ENCODE measurements at regions not wholly inside any gene's neighbourhood (a gene's known extent, or its start where the extent isn't known, plus 50 kb on each side); places are given as distances from the start of the nearest gene placed in this dataset.

- no peak for ATAC-seq
- H3K4me1 ChIP-seq = no peaks in the 10 kb centered on the region
- H3K27ac ChIP-seq = no peak overlapping the region
- no peaks in the 10 kb centered on the region for H3K36me3 ChIP-seq
- intact Hi-C loops (cut with DNase I) = no loop called here
- no peaks in the 10 kb centered on the region for H3K27me3 ChIP-seq (ENCODE audit: low read depth)
- no peaks in the 10 kb centered on the region for H3K9me3 ChIP-seq
- DNase-seq = no peak
- TF ChIP-seq, protein P1, sequence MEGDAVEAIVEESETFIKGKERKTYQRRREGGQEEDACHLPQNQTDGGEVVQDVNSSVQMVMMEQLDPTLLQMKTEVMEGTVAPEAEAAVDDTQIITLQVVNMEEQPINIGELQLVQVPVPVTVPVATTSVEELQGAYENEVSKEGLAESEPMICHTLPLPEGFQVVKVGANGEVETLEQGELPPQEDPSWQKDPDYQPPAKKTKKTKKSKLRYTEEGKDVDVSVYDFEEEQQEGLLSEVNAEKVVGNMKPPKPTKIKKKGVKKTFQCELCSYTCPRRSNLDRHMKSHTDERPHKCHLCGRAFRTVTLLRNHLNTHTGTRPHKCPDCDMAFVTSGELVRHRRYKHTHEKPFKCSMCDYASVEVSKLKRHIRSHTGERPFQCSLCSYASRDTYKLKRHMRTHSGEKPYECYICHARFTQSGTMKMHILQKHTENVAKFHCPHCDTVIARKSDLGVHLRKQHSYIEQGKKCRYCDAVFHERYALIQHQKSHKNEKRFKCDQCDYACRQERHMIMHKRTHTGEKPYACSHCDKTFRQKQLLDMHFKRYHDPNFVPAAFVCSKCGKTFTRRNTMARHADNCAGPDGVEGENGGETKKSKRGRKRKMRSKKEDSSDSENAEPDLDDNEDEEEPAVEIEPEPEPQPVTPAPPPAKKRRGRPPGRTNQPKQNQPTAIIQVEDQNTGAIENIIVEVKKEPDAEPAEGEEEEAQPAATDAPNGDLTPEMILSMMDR (IDR thresholded peaks at IDR 0.05) = no peak
- no peak overlapping the region for H3K4me3 ChIP-seq
These were observed 74.8 kb upstream of the FOXN3 start for GRCh38 chr14:89491711-89492381.

DNA sequence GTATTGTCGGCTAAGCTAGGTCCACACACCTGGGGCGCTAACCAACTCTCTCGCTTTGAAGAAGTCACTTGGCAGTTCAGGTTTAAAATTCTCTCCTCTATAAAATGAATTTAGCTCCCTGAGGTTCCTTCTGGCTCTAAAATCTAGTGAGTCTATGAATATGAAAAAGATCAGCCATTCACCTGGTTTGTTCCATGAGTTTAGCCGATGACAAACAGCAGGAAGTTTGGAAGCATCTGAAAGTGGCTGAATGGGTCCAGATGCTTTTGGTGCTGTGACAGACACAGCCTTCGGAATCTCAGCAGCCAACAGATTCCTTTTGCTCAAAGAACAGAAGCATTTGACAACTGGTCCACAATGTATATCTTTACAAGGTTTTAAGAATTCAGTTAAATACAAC lies 73.4 kb upstream of the FOXN3 start:
- Histone ChIP-seq H3K27me3 (ENCODE audit: low read depth) (no peaks in the 10 kb centered on the region), H3K4me3 (no peak overlapping the region), H3K27ac (no peak overlapping the region), H3K36me3 (no peaks in the 10 kb centered on the region), H3K9me3 (no peaks in the 10 kb centered on the region), H3K4me1 (peaks cover 5% of the 10 kb centered on the region)
- no peak for ATAC-seq
- intact Hi-C loops (cut with DNase I) = no loop called here
- TF ChIP-seq, protein P1 (IDR thresholded peaks at IDR 0.05) = no peak
- no peak for DNase-seq

- no peaks in the 10 kb centered on the region for H3K9me3 ChIP-seq
- no peak overlapping the region for H3K27ac ChIP-seq
- no peak overlapping the region for H3K4me3 ChIP-seq
- intact Hi-C loops (cut with DNase I) = no loop called here
- DNase-seq = no peak
- no peaks in the 10 kb centered on the region for H3K36me3 ChIP-seq
- H3K27me3 ChIP-seq (ENCODE audit: low read depth) = no peaks in the 10 kb centered on the region
- ATAC-seq = no peak
- TF ChIP-seq, protein P1 (IDR thresholded peaks at IDR 0.05) = no peak
- peaks cover 9% of the 10 kb centered on the region for H3K4me1 ChIP-seq
These were observed 72.9 kb upstream of the FOXN3 start for GRCh38 chr14:89489761-89490437.

- ATAC-seq (no peak), DNase-seq (no peak)
- H3K27me3 ChIP-seq (ENCODE audit: low read depth) = no peaks in the 10 kb centered on the region
- peak overlapping the region; percentile 53 for H3K27ac ChIP-seq
- TF ChIP-seq, protein P1 (IDR thresholded peaks at IDR 0.05) = no peak
- H3K36me3 ChIP-seq = no peaks in the 10 kb centered on the region
- no peak overlapping the region for H3K4me3 ChIP-seq
- no peaks in the 10 kb centered on the region for H3K9me3 ChIP-seq
- intact Hi-C loops (cut with DNase I) = no loop called here
- H3K4me1 ChIP-seq = peaks cover 9% of the 10 kb centered on the region
These were observed 69.9 kb upstream of the FOXN3 start for GRCh38 chr14:89486961-89487360.

- H3K4me3 ChIP-seq = no peak overlapping the region
- DNase-seq = no peak
- TF ChIP-seq, protein P1 (IDR thresholded peaks at IDR 0.05) = no peak
- peaks cover 9% of the 10 kb centered on the region for H3K4me1 ChIP-seq
- no peaks in the 10 kb centered on the region for H3K9me3 ChIP-seq
- peak overlapping the region; percentile 53 for H3K27ac ChIP-seq
- H3K36me3 ChIP-seq = no peaks in the 10 kb centered on the region
- ATAC-seq = peak; percentile 40 to 51
- intact Hi-C loops (cut with DNase I) = no loop called here
- no peaks in the 10 kb centered on the region for H3K27me3 ChIP-seq (ENCODE audit: low read depth)
These were observed 69.5 kb upstream of the FOXN3 start for GRCh38 chr14:89486505-89486904.

Data from lower lobe of right lung (tissue), 2 donors.